IMR-90 (cell line): ENCODE measurements at regions not wholly inside any gene's neighbourhood (a gene's known extent, or its start where the extent isn't known, plus 50 kb on each side); places are given as distances from the start of the nearest gene placed in this dataset.

Source experiments
- ATAC-seq: fragments of 200-7000 bp; cut with Tn5 transposase; 2 replicates; pipeline ENCODE4 v1.9.1; 2020; ENCODE audit warnings: low read depth, mild to moderate bottlenecking, moderate library complexity
- BruUV-seq: library from RNA; stranded (reverse); fragments of 400-500 nt; replicated peaks from 2 replicates; lab custom pipeline; 2021; lab: Mats Ljungman, UMichigan
- CTCF ChIA-PET: fragments of 300-600 bp; formaldehyde crosslinking; extraction: SDS; loops from one replicate; lab custom pipeline; 2021; ENCODE audit warnings: antibody characterized with exemption; lab: Yijun Ruan, JAX
- POLR2A ChIA-PET: fragments of 300-600 bp; sonication (Branson Sonifier 250); formaldehyde crosslinking; loops from one replicate; lab custom pipeline; 2022; ENCODE audit warnings: antibody characterized with exemption; ENCODE audit not compliant: unreplicated experiment; lab: Charles Lee
- DNase-seq: peaks from one replicate; pipeline ENCODE4 v3.0.0; 2013
- H2AFZ ChIP-seq: replicated peaks from 2 replicates; pipeline ENCODE3; 2013; ENCODE audit warnings: low read length, mild to moderate bottlenecking; ENCODE audit not compliant: poor library complexity
- H2AK5ac ChIP-seq: 2 replicates; pipeline ENCODE4 v1.6.1; 2013; ENCODE audit warnings: low read depth, low read length, inconsistent platforms
- H2AK9ac ChIP-seq: replicated peaks from 2 replicates; pipeline ENCODE3; 2013; ENCODE audit warnings: mild to moderate bottlenecking, low read depth, low read length, moderate library complexity; ENCODE audit not compliant: poor library complexity
- H2BK120ac ChIP-seq: 2 replicates; pipeline ENCODE4 v1.6.1; 2013; ENCODE audit warnings: low read depth, low read length, inconsistent platforms
- H2BK15ac ChIP-seq: 3 replicates; pipeline ENCODE4 v1.6.1; 2013; ENCODE audit warnings: low read depth, low read length, inconsistent platforms
- H2BK20ac ChIP-seq: 2 replicates; pipeline ENCODE4 v1.6.1; 2013; ENCODE audit warnings: low read depth, mild to moderate bottlenecking, inconsistent platforms, low read length, moderate library complexity
- H2BK5ac ChIP-seq: 2 replicates; pipeline ENCODE4 v1.6.1; 2013; ENCODE audit warnings: mild to moderate bottlenecking, low read depth, low read length, inconsistent platforms; ENCODE audit not compliant: poor library complexity, severe bottlenecking
- H3K14ac ChIP-seq: replicated peaks from 2 replicates; pipeline ENCODE4 v1.6.1; 2013; ENCODE audit warnings: low read depth, low read length, inconsistent platforms
- H3K18ac ChIP-seq: 2 replicates; pipeline ENCODE4 v1.6.1; 2013; ENCODE audit warnings: low read depth, low read length, control low read depth
- H3K23ac ChIP-seq: 2 replicates; pipeline ENCODE4 v1.6.1; 2013; ENCODE audit warnings: low read depth, low read length, inconsistent platforms
- H3K27ac ChIP-seq: 2 replicates; pipeline ENCODE4 v1.5.1; 2013; ENCODE audit warnings: mild to moderate bottlenecking, control low read depth, low read length; ENCODE audit not compliant: insufficient read depth
- H3K27me3 ChIP-seq: 2 replicates; pipeline ENCODE4 v1.6.1; 2013; ENCODE audit warnings: low read length; ENCODE audit not compliant: control insufficient read depth, insufficient read depth
- H3K36me3 ChIP-seq: 2 replicates; pipeline ENCODE4 v1.6.1; 2013; ENCODE audit warnings: low read length, mixed read lengths; ENCODE audit not compliant: control insufficient read depth, insufficient read depth
- H3K4ac ChIP-seq: 2 replicates; pipeline ENCODE4 v1.6.1; 2013; ENCODE audit warnings: low read depth, low read length, inconsistent platforms
- H3K4me1 ChIP-seq: 2 replicates; pipeline ENCODE4 v1.6.1; 2013; ENCODE audit warnings: low read length, mixed read lengths; ENCODE audit not compliant: control insufficient read depth, insufficient read depth
- H3K4me2 ChIP-seq: 2 replicates; pipeline ENCODE4 v1.6.1; 2013; ENCODE audit warnings: low read depth, mild to moderate bottlenecking, control low read depth, low read length, moderate library complexity
- H3K4me3 ChIP-seq: 2 replicates; pipeline ENCODE4 v1.5.1; 2013; ENCODE audit warnings: low read depth, mild to moderate bottlenecking, control low read depth, low read length, moderate library complexity; ENCODE audit not compliant: insufficient read depth
- H3K56ac ChIP-seq: 2 replicates; pipeline ENCODE4 v1.6.1; 2013; ENCODE audit warnings: low read length, inconsistent platforms; ENCODE audit not compliant: insufficient read depth; ENCODE audit errors: extremely low read depth
- H3K79me1 ChIP-seq, 2 experiments: 2 replicates each; pipeline ENCODE4 v1.6.1; 2013; ENCODE audit warnings: low read length in 2 of 2, inconsistent platforms in 1 of 2, low read depth in 1 of 2
- H3K9ac ChIP-seq: 2 replicates; pipeline ENCODE4 v1.6.1; 2013; ENCODE audit warnings: low read depth, low read length, control low read depth
- H3K9me1 ChIP-seq: 2 replicates; pipeline ENCODE4 v1.6.1; 2013; ENCODE audit warnings: low read length, inconsistent platforms; ENCODE audit not compliant: insufficient read depth
- H3K9me3 ChIP-seq: 2 replicates; pipeline ENCODE4 v1.6.1; 2013; ENCODE audit warnings: low read length; ENCODE audit not compliant: control insufficient read depth, insufficient read depth
- H4K20me1 ChIP-seq: 2 replicates; pipeline ENCODE4 v1.6.1; 2013; ENCODE audit warnings: low read length, inconsistent platforms; ENCODE audit not compliant: insufficient read depth
- H4K5ac ChIP-seq: 2 replicates; pipeline ENCODE4 v1.6.1; 2013; ENCODE audit warnings: mild to moderate bottlenecking, low read depth, low read length, control low read depth
- H4K8ac ChIP-seq, 2 experiments: 2 replicates each; pipeline ENCODE4 v1.6.1; 2013; ENCODE audit warnings: low read depth in 2 of 2, low read length in 2 of 2, control low read depth in 1 of 2, inconsistent platforms in 1 of 2
- H4K91ac ChIP-seq: 2 replicates; pipeline ENCODE4 v1.6.1; 2013; ENCODE audit warnings: low read depth, low read length, inconsistent platforms; ENCODE audit not compliant: insufficient read depth
- BHLHE40 ChIP-seq: fragments of 150-350 bp; IDR thresholded peaks from 2 replicates; pipeline ENCODE4 v1.6.1; 2016; ENCODE audit warnings: mild to moderate bottlenecking, low read depth, low read length
- CTCF ChIP-seq: conservative IDR thresholded peaks from 2 replicates; pipeline ENCODE4 v1.5.1; 2012; ENCODE audit warnings: mild to moderate bottlenecking, low read depth, low read length, improper control_type of control experiment
- ELK1 ChIP-seq: fragments of 150-350 bp; IDR thresholded peaks from 2 replicates; pipeline ENCODE4 v1.6.1; 2016; ENCODE audit warnings: low read depth, mild to moderate bottlenecking, low read length, moderate library complexity, borderline replicate concordance
- FOS ChIP-seq: fragments of 150-350 bp; IDR thresholded peaks from 2 replicates; pipeline ENCODE4 v1.6.1; 2016; ENCODE audit warnings: low read depth, low read length
- MAFK ChIP-seq: IDR thresholded peaks from 2 replicates; pipeline ENCODE4 v1.6.1; 2012; ENCODE audit warnings: low read depth, low read length, improper control_type of control experiment
- RAD21 ChIP-seq: IDR thresholded peaks from 2 replicates; pipeline ENCODE4 v1.6.1; 2012; ENCODE audit warnings: low read length, improper control_type of control experiment
- RFX5 ChIP-seq: IDR thresholded peaks from 2 replicates; pipeline ENCODE4 v1.8.0; 2012; ENCODE audit warnings: low read depth, mild to moderate bottlenecking, low read length, moderate library complexity
- SMC3 ChIP-seq: fragments of 150-350 bp; IDR thresholded peaks from 2 replicates; pipeline ENCODE4 v1.6.1; 2016; ENCODE audit warnings: low read depth, mild to moderate bottlenecking, antibody characterized with exemption, low read length, moderate library complexity
- WGBS, 2 experiments: methylation state at CpG; one replicate each; pipeline versions ENCODE4 v1.1.5 to v1.1.7; 2013; ENCODE audit warnings: missing lambda C conversion rate in 2 of 2; ENCODE audit not compliant: insufficient read length in 1 of 2; ENCODE audit errors: extremely low coverage in 2 of 2; 5-methylcytosine and 5-hydroxymethylcytosine counted together
- dilution Hi-C: fragments of 300-500 bp; cut with HindIII; formaldehyde crosslinking; loops from one replicate; pipeline ENCODE4 v1.14.3; 2018; ENCODE audit warnings: low sequenced_read_pairs; ENCODE audit not compliant: unreplicated experiment
- in situ Hi-C: fragments of 300-500 bp; cut with MboI; formaldehyde crosslinking; loops from 3 replicates; pipeline ENCODE4 v1.14.3; 2019; ENCODE audit warnings: low sequenced_read_pairs, inconsistent platforms, mixed read lengths
- intact Hi-C: fragments of 100-400 bp; cut with micrococcal nuclease; formaldehyde crosslinking; loops from 2 replicates; pipeline ENCODE4 v1.10.0; 2022
- TF ChIP-seq, protein P1 (sequence below): fragments of 150-350 bp; IDR thresholded peaks from 2 replicates; pipeline ENCODE4 v1.6.1; 2017; ENCODE audit warnings: mild to moderate bottlenecking, antibody characterized with exemption, low read length, low read depth

DNA sequence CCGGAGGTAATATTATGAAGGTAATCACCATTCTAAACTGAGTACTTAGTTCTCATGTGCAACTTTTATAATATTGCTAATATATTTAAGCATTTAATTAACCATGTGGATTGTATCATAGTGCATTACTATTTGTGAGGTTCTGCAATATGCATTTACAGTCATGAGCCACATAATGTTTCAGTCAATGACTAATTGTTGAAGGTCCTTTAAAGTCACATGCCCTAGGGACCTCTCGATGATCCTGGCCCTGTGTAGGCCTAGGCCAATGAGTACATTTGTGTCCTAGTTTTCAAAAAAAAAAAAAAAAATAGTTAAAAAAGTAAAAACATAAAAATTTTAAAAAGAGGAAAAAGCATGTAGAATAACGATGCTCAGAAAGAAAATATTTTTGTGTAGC lies 298.0 kb downstream of the DSEL start:
- no peak overlapping the region for H2AFZ ChIP-seq
- H3K27ac ChIP-seq = no peak overlapping the region
- H3K14ac ChIP-seq = peak overlapping the region; percentile 87; the same call in 1 of the 2 replicates
- no peak for DNase-seq
- H4K91ac ChIP-seq = no peak overlapping the region
- H2BK5ac ChIP-seq = no peak overlapping the region
- dilution Hi-C loops (no loop called here), intact Hi-C loops (loop anchor here (5.0 to 10.0 kb wide), 4 partner anchors 144 to 956 kb away; no protein-coding TSS in a partner anchor), in situ Hi-C loops (loop anchor here (5.0 kb wide), 2 partner anchors 294 to 1444 kb away; no protein-coding TSS in a partner anchor)
- BruUV-seq = no TSS peak
- H3K56ac ChIP-seq = no peak overlapping the region
- no peaks in the 10 kb centered on the region for H3K36me3 ChIP-seq
- WGBS, 2 experiments = no CpG with 5 or more reads among the region's 3 CpGs
- no peaks in the 10 kb centered on the region for H4K20me1 ChIP-seq
- peak overlapping the region in 1 of 2 experiments; percentile 56; a peak in 1 of 4 replicates for H4K8ac ChIP-seq
- no peaks in the 10 kb centered on the region for H3K79me1 ChIP-seq
- H2AK5ac ChIP-seq = peak overlapping the region; percentile 75; the same call in 1 of the 2 replicates
- POLR2A ChIA-PET = no interaction called here
- no peak overlapping the region for H2BK120ac ChIP-seq
- H3K27me3 ChIP-seq = no peaks in the 10 kb centered on the region
- H3K18ac ChIP-seq = no peak overlapping the region
- no peak overlapping the region for H3K4ac ChIP-seq
- ATAC-seq = no peak
- no peak overlapping the region for H3K9ac ChIP-seq
- peak overlapping the region; percentile 86; the same call in 1 of the 2 replicates for H2BK20ac ChIP-seq
- no peak overlapping the region for H3K4me2 ChIP-seq
- H3K9me3 ChIP-seq = 0 out of 2 replicates have a peak, but pooled peaks cover 1% of the 10 kb centered on the region
- no peak overlapping the region for H2BK15ac ChIP-seq
- TF ChIP-seq MAFK (no peak), SMC3 (no peak), FOS (no peak), BHLHE40 (no peak), RAD21 (no peak), CTCF (no peak), RFX5 (no peak), ELK1 (no peak)
- TF ChIP-seq, protein P1, sequence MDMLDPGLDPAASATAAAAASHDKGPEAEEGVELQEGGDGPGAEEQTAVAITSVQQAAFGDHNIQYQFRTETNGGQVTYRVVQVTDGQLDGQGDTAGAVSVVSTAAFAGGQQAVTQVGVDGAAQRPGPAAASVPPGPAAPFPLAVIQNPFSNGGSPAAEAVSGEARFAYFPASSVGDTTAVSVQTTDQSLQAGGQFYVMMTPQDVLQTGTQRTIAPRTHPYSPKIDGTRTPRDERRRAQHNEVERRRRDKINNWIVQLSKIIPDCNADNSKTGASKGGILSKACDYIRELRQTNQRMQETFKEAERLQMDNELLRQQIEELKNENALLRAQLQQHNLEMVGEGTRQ = no peak
- no peak overlapping the region for H2AK9ac ChIP-seq
- no peaks in the 10 kb centered on the region for H3K9me1 ChIP-seq
- no peak overlapping the region for H4K5ac ChIP-seq
- no peaks in the 10 kb centered on the region for H3K4me1 ChIP-seq
- H3K23ac ChIP-seq = no peak overlapping the region
- CTCF ChIA-PET = interaction anchor here (0.6 kb wide), 2 partner anchors 92 to 211 kb away, joined by 3 to 4 read pairs; no protein-coding TSS in a partner anchor
- H3K4me3 ChIP-seq = no peak overlapping the region
